ENCODE measurements at regions not wholly inside any gene's neighbourhood (a gene's known extent, or its start where the extent isn't known, plus 50 kb on each side); places are given as distances from the start of the nearest gene placed in this dataset.

DNA sequence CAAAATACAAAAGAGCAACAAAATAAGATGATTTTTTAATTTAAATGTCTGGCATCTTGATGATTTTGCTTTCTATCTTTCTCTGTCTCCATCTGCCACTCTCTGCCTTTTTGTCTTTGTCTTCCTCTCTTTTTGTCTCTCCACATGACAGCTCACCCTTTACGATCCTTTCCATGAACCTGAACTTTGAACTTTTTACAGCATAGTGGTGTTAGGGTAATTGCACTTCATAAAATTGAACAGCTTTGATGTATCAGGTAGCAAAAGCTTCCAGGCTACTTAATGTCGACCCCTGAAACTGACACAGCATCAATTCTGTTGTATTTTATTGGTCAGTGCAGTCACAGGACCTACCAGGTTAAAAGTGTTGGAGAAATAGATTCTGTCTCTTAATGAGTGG, 1517.0 kb downstream of the ADGRL3 start:
- TF ChIP-seq CTCF (IDR thresholded peaks at IDR 0.05; ENCODE audit: low read length) (no peak), EZH2 (optimal IDR thresholded peaks at IDR 0.05; ENCODE audit: low read depth, low read length) (no peak)
